Parathyroid adenoma (tissue), 2 donors: ENCODE measurements at regions not wholly inside any gene's neighbourhood (a gene's known extent, or its start where the extent isn't known, plus 50 kb on each side); places are given as distances from the start of the nearest gene placed in this dataset.

Experiments
- H2AFZ ChIP-seq: fragments of 300-600 bp; sonication (generic); one replicate; pipeline ENCODE4 v1.7.0; 2017; ENCODE audit warnings: antibody characterized with exemption, mild to moderate bottlenecking
- H3K27ac ChIP-seq: fragments of 300-600 bp; sonication (generic); one replicate; pipeline ENCODE4 v1.7.0; 2017
- H3K27me3 ChIP-seq: fragments of 300-600 bp; sonication (generic); one replicate; pipeline ENCODE4 v1.7.0; 2017; ENCODE audit warnings: low read length; ENCODE audit not compliant: control insufficient read depth, insufficient read depth
- H3K36me3 ChIP-seq: fragments of 300-600 bp; sonication (generic); one replicate; pipeline ENCODE4 v1.7.0; 2017; ENCODE audit warnings: low read length; ENCODE audit not compliant: control insufficient read depth, insufficient read depth
- H3K4me1 ChIP-seq: fragments of 300-600 bp; sonication (generic); one replicate; pipeline ENCODE4 v1.7.0; 2017; ENCODE audit warnings: control low read depth
- H3K4me2 ChIP-seq: fragments of 300-600 bp; sonication (generic); one replicate; pipeline ENCODE4 v1.7.0; 2017; ENCODE audit warnings: low read length
- H3K4me3 ChIP-seq: fragments of 300-600 bp; sonication (generic); one replicate; pipeline ENCODE4 v1.7.0; 2017; ENCODE audit warnings: low read depth, low read length
- H3K79me2 ChIP-seq: fragments of 300-600 bp; sonication (generic); one replicate; pipeline ENCODE4 v1.7.0; 2017; ENCODE audit warnings: control low read depth
- H3K9ac ChIP-seq: fragments of 300-600 bp; sonication (generic); one replicate; pipeline ENCODE4 v1.7.0; 2017; ENCODE audit warnings: mild to moderate bottlenecking
- H3K9me3 ChIP-seq: fragments of 300-600 bp; sonication (generic); one replicate; pipeline ENCODE4 v1.7.0; 2017; ENCODE audit warnings: low read length; ENCODE audit not compliant: control insufficient read depth
- CTCF ChIP-seq: fragments of 300-600 bp; sonication (generic); IDR thresholded peaks from one replicate; pipeline ENCODE4 v1.7.0; 2017; ENCODE audit warnings: antibody characterized with exemption, mild to moderate bottlenecking
- donor health status: primary hyperparathyroidism.

- Histone ChIP-seq H3K79me2 (no peaks in the 10 kb centered on the region), H3K9me3 (no peaks in the 10 kb centered on the region), H3K9ac (no peak overlapping the region), H3K4me1 (no peaks in the 10 kb centered on the region), H3K36me3 (no peaks in the 10 kb centered on the region), H3K27me3 (no peaks in the 10 kb centered on the region), H3K4me3 (no peak overlapping the region), H3K4me2 (no peak overlapping the region), H3K27ac (no peak overlapping the region), H2AFZ (peak overlapping the region; percentile 28)
- TF ChIP-seq CTCF: peak; percentile 75
Observed at GRCh38 chr11:45371251-45372115, 85.3 kb upstream of the SYT13 start.

GRCh38 chr11:45369313-45369712, 83.2 kb upstream of the SYT13 start:
- H2AFZ ChIP-seq: no peak overlapping the region
- no peak overlapping the region for H3K4me2 ChIP-seq
- TF ChIP-seq CTCF: no peak
- no peaks in the 10 kb centered on the region for H3K9me3 ChIP-seq
- H3K27ac ChIP-seq: no peak overlapping the region
- H3K4me3 ChIP-seq: no peak overlapping the region
- no peaks in the 10 kb centered on the region for H3K79me2 ChIP-seq
- no peaks in the 10 kb centered on the region for H3K36me3 ChIP-seq
- no peak overlapping the region for H3K9ac ChIP-seq
- H3K27me3 ChIP-seq: no peaks in the 10 kb centered on the region
- H3K4me1 ChIP-seq: no peaks in the 10 kb centered on the region

GRCh38 chr11:45368697-45369096, 82.6 kb upstream of the SYT13 start:
- no peak for TF ChIP-seq CTCF
- H3K4me3 ChIP-seq: no peak overlapping the region

GRCh38 chr11:45366619-45367190, 80.6 kb upstream of the SYT13 start:
- Histone ChIP-seq H3K27me3 (no peaks in the 10 kb centered on the region), H3K36me3 (no peaks in the 10 kb centered on the region), H3K79me2 (no peaks in the 10 kb centered on the region), H3K27ac (no peak overlapping the region), H3K4me2 (no peak overlapping the region), H2AFZ (no peak overlapping the region), H3K9me3 (no peaks in the 10 kb centered on the region), H3K4me1 (no peaks in the 10 kb centered on the region), H3K4me3 (no peak overlapping the region), H3K9ac (no peak overlapping the region)
- TF ChIP-seq CTCF: no peak

More at GRCh38 chr11:45368697-45369096, 82.6 kb upstream of the SYT13 start:
- Histone ChIP-seq H2AFZ (no peak overlapping the region), H3K27me3 (no peaks in the 10 kb centered on the region), H3K79me2 (no peaks in the 10 kb centered on the region), H3K4me2 (no peak overlapping the region), H3K9ac (no peak overlapping the region), H3K27ac (no peak overlapping the region), H3K4me1 (no peaks in the 10 kb centered on the region), H3K9me3 (no peaks in the 10 kb centered on the region), H3K36me3 (no peaks in the 10 kb centered on the region)
